Upper lobe of right lung (tissue), 1 donor: ENCODE measurements at regions not wholly inside any gene's neighbourhood (a gene's known extent, or its start where the extent isn't known, plus 50 kb on each side); places are given as distances from the start of the nearest gene placed in this dataset.

Experiments
- ATAC-seq: fragments of 200-7000 bp; cut with Tn5 transposase; one replicate; pipeline ENCODE4 v1.9.1; 2020; ENCODE audit warnings: mild to moderate bottlenecking, moderate library complexity
- DNase-seq: peaks from one replicate; pipeline ENCODE4 v3.0.0-alpha.2; 2020
- H3K27ac ChIP-seq: fragments of 200-600 bp; one replicate; pipeline ENCODE4 v1.8.0; 2022
- H3K27me3 ChIP-seq: fragments of 200-600 bp; one replicate; pipeline ENCODE4 v1.8.0; 2022; ENCODE audit warnings: mild to moderate bottlenecking
- H3K36me3 ChIP-seq: fragments of 200-600 bp; one replicate; pipeline ENCODE4 v1.8.0; 2022
- H3K4me1 ChIP-seq: fragments of 200-600 bp; one replicate; pipeline ENCODE4 v1.8.0; 2022
- H3K4me3 ChIP-seq: fragments of 200-600 bp; one replicate; pipeline ENCODE4 v1.8.0; 2022; ENCODE audit warnings: mild to moderate bottlenecking
- H3K9me3 ChIP-seq: fragments of 200-600 bp; one replicate; pipeline ENCODE4 v1.8.0; 2022
- intact Hi-C: fragments of 100-400 bp; cut with DNase I; formaldehyde crosslinking; loops from one replicate; pipeline ENCODE4 v1.11.0; 2022
- TF ChIP-seq, protein P1 (sequence below): fragments of 200-600 bp; IDR thresholded peaks from one replicate; pipeline ENCODE4 v1.8.0; 2022; ENCODE audit warnings: antibody characterized with exemption
- donor health status: DM: no; HTN: yes; CAD: no; lungs with severe emphysema.

GRCh38 chr12:67885375-67886169 is 103.7 kb upstream of the IFNG-AS1 start:
- intact Hi-C loops: no loop called here
- no peak overlapping the region for H3K27ac ChIP-seq
- ATAC-seq (no peak), DNase-seq (no peak)
- no peaks in the 10 kb centered on the region for H3K9me3 ChIP-seq
- H3K4me3 ChIP-seq: no peak overlapping the region
- H3K27me3 ChIP-seq: peaks cover 3% of the 10 kb centered on the region
- no peaks in the 10 kb centered on the region for H3K36me3 ChIP-seq
- H3K4me1 ChIP-seq: no peaks in the 10 kb centered on the region
- TF ChIP-seq, protein P1, sequence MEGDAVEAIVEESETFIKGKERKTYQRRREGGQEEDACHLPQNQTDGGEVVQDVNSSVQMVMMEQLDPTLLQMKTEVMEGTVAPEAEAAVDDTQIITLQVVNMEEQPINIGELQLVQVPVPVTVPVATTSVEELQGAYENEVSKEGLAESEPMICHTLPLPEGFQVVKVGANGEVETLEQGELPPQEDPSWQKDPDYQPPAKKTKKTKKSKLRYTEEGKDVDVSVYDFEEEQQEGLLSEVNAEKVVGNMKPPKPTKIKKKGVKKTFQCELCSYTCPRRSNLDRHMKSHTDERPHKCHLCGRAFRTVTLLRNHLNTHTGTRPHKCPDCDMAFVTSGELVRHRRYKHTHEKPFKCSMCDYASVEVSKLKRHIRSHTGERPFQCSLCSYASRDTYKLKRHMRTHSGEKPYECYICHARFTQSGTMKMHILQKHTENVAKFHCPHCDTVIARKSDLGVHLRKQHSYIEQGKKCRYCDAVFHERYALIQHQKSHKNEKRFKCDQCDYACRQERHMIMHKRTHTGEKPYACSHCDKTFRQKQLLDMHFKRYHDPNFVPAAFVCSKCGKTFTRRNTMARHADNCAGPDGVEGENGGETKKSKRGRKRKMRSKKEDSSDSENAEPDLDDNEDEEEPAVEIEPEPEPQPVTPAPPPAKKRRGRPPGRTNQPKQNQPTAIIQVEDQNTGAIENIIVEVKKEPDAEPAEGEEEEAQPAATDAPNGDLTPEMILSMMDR: no peak

GRCh38 chr12:67887065-67887464 is 102.2 kb upstream of the IFNG-AS1 start:
- TF ChIP-seq, protein P1: no peak
- no peaks in the 10 kb centered on the region for H3K36me3 ChIP-seq
- intact Hi-C loops: no loop called here
- peaks cover 3% of the 10 kb centered on the region for H3K27me3 ChIP-seq
- no peak overlapping the region for H3K4me3 ChIP-seq
- ATAC-seq: no peak
- no peaks in the 10 kb centered on the region for H3K4me1 ChIP-seq
- H3K9me3 ChIP-seq: no peaks in the 10 kb centered on the region
- H3K27ac ChIP-seq: no peak overlapping the region
- DNase-seq: no peak

DNA sequence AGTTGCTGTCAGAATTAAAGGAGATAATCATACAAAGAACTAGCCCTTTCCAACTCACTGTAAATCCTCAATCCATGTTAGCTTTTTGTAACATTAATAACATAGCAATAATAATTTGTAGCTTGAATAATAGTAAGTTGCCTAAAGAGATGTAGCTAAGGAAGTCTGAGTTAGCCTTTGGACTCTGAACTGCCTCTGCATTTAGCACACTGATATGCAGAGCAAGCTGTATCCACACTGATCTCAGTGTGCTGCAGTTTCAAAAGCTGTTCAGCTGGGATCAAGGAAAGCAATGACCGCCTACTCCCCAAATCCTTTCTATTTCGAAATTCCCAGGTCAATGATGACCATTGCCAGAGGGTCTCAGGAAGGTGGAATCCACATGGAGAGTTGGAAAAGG is 99.3 kb upstream of the IFNG-AS1 start:
- no peak overlapping the region for H3K27ac ChIP-seq
- no peaks in the 10 kb centered on the region for H3K36me3 ChIP-seq
- ATAC-seq (no peak), DNase-seq (no peak)
- intact Hi-C loops: no loop called here
- H3K27me3 ChIP-seq: no peaks in the 10 kb centered on the region
- no peaks in the 10 kb centered on the region for H3K4me1 ChIP-seq
- no peaks in the 10 kb centered on the region for H3K9me3 ChIP-seq
- H3K4me3 ChIP-seq: no peak overlapping the region
- TF ChIP-seq, protein P1: no peak

DNA sequence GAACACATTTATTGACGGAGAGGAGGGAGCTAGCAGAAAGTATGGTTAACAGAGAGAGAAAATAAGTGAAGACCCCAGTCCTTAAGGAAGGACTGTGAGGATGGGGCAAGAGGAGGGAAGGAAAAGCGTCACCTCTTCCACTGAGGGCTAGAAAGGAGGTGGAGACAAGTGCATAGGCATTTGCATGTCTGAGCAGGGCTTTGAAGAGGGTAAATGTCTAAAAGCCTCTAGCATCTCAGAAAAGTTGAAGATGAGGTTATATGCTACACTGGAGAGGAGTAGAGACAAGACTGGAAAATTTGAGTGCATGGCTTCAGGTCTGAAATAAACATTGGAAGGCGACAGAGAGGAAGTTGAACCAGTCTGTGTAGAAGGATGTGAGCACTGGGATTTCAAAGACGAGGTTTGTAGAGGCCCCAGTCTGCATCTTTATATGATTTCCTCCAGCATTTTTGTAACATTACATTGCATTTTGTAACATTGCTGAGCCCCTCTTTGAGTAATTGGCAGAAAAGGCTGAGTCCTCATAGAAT is 98.5 kb upstream of the IFNG-AS1 start:
- DNase-seq: no peak
- intact Hi-C loops: no loop called here
- no peak for ATAC-seq
- Histone ChIP-seq H3K36me3 (no peaks in the 10 kb centered on the region), H3K4me1 (no peaks in the 10 kb centered on the region), H3K4me3 (no peak overlapping the region), H3K27me3 (no peaks in the 10 kb centered on the region), H3K27ac (no peak overlapping the region), H3K9me3 (no peaks in the 10 kb centered on the region)
- TF ChIP-seq, protein P1: no peak

DNA sequence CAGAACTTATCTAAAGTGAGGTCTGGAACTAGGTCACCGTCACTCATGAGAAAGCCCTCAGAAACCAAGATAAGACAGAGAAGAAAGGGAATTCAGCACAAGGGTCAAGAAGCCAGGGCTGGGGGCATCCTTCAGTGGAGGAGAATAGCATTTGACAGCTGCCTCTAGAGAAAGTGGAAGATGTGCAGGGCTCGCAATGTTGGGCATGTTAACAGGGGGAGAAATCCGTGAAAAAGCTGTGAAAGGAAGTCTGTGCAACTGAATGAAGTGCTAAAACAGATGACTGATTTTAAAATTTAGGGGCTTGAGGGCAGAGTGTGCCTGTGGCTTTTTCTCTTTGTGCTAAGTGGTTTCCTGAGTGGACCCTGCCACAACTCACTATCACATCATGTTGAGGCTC is 97.7 kb upstream of the IFNG-AS1 start:
- Histone ChIP-seq H3K9me3 (no peaks in the 10 kb centered on the region), H3K4me3 (no peak overlapping the region), H3K27ac (no peak overlapping the region), H3K36me3 (no peaks in the 10 kb centered on the region), H3K4me1 (no peaks in the 10 kb centered on the region), H3K27me3 (no peaks in the 10 kb centered on the region)
- DNase-seq (no peak), ATAC-seq (no peak)
- intact Hi-C loops: no loop called here
- TF ChIP-seq, protein P1: no peak
